Suprapubic skin (tissue), 3 donors: ENCODE measurements at regions not wholly inside any gene's neighbourhood (a gene's known extent, or its start where the extent isn't known, plus 50 kb on each side); places are given as distances from the start of the nearest gene placed in this dataset.

Experiments used
- CTCF ChIP-seq, 2 donors: fragments of 200-600 bp in 1 of 2; fragments of 450-650 bp in 1 of 2; sonication (generic) in 1 of 2; IDR thresholded peaks; one replicate each; pipeline ENCODE4 v1.5.1; 2016 to 2019; ENCODE audit warnings: antibody characterized with exemption in 2 of 2, mild to moderate bottlenecking in 1 of 2, moderate library complexity in 1 of 2
- POLR2AphosphoS5 ChIP-seq, 3 donors: sonication (generic); formaldehyde crosslinking; IDR thresholded peaks; one replicate each; pipeline ENCODE4 v1.6.1; 2017; ENCODE audit warnings: antibody characterized with exemption in 3 of 3

- no peak for TF ChIP-seq CTCF (IDR thresholded peaks at IDR 0.05)
- no peak for TF ChIP-seq POLR2AphosphoS5 (IDR thresholded peaks at IDR 0.05)
These were observed 98.7 kb upstream of the MLN start for GRCh38 chr6:33902457-33902853.
